Activated naive CD4-positive, alpha-beta T cell treated with anti-CD3 and anti-CD28 coated beads, Interleukin-2, amount 10 ng/mL, durations not matched to agents 7 days and 5 days (primary cell): ENCODE measurements at regions not wholly inside any gene's neighbourhood (a gene's known extent, or its start where the extent isn't known, plus 50 kb on each side); places are given as distances from the start of the nearest gene placed in this dataset.

ENCODE experiments used
- CTCF ChIA-PET: fragments of 350-600 bp; sonication (Branson Sonifier 250); formaldehyde crosslinking; loops from one replicate; lab custom pipeline; 2021; ENCODE audit warnings: antibody characterized with exemption; lab: Charles Lee
- DNase-seq: peaks from one replicate; pipeline ENCODE4 v3.0.0-alpha.2; 2020
- H3K27ac Mint-ChIP-seq: one replicate; pipeline ENCODE4 v1.8.0; 2021; ENCODE audit warnings: mild to moderate bottlenecking, moderate library complexity, mixed read lengths
- H3K27me3 Mint-ChIP-seq: one replicate; pipeline ENCODE4 v1.8.0; 2021; ENCODE audit warnings: mild to moderate bottlenecking, mixed read lengths
- H3K36me3 Mint-ChIP-seq: one replicate; pipeline ENCODE4 v1.8.0; 2021; ENCODE audit warnings: mixed read lengths
- H3K4me1 Mint-ChIP-seq: one replicate; pipeline ENCODE4 v1.8.0; 2021; ENCODE audit warnings: mixed read lengths
- H3K4me3 Mint-ChIP-seq: one replicate; pipeline ENCODE4 v1.8.0; 2021; ENCODE audit warnings: mild to moderate bottlenecking, moderate library complexity, mixed read lengths
- H3K9me3 Mint-ChIP-seq: one replicate; pipeline ENCODE4 v1.8.0; 2021; ENCODE audit warnings: mixed read lengths

DNA sequence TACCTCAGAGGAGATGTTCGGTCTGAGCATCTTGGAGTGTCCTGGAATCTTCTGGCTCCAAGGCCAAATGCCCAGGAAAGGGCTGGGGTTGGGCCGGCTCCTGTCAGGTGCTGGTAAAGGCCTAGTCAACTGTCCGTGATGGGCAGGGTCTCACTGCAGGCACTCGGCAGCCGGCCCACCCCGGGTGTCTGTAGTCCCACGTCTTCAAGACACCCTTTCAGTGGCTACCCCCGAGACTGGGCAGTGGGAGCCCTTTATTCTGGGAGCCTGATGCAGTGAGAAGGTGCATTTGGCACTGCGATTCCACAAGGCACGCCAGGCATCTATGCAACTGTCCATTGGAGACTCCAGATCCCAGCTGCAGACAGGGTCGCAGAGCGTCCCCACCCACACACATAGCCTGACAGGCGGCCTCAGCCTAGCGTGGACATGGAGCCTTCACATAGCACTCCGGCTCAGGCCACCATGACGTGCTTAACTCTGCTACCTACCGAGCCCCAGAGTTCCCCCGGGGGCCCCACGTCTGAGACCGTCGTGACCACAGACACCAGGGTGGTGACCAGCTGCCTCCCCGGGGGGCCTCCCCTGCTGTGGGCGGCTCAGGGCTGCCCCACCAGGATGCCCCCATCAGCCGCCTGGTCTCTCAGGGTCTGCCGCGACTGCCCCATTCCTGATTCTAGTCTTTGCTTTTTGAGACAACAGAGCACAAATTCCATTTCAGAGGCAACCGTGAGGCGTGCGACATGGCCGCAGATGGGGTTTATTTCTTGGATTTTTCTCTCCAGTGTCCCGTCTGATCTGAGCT is 331.8 kb upstream of the SFSWAP start:
- Mint-ChIP-seq H3K4me3 (no peak overlapping the region), H3K36me3 (no peaks in the 10 kb centered on the region), H3K4me1 (no peaks in the 10 kb centered on the region), H3K9me3 (no peaks in the 10 kb centered on the region), H3K27ac (no peak overlapping the region), H3K27me3 (no peaks in the 10 kb centered on the region)
- CTCF ChIA-PET: no interaction called here
- no peak for DNase-seq

DNA sequence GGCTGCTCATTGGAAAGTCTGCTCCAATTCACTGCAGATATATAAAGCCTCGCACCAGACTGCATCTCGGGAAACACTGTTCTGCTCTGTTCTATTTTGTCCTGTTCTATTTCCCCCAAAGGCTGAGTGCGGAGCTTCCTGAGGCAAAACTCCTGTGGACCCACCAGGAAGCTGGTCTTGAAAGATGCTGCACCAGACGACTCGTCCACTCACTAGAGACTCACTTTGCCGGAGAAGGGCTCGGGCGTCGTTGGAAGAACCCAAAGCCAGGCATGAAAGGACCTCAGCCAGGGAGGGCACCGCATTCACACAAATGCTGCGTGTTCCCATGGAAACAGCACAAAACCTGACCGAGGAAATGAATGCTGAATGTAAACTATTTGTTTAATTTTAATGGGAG is 331.2 kb upstream of the SFSWAP start:
- H3K9me3 Mint-ChIP-seq: no peaks in the 10 kb centered on the region
- no peaks in the 10 kb centered on the region for H3K4me1 Mint-ChIP-seq
- H3K27ac Mint-ChIP-seq: no peak overlapping the region
- no peak overlapping the region for H3K4me3 Mint-ChIP-seq
- CTCF ChIA-PET: no interaction called here
- H3K27me3 Mint-ChIP-seq: no peaks in the 10 kb centered on the region
- no peaks in the 10 kb centered on the region for H3K36me3 Mint-ChIP-seq
- DNase-seq: no peak

GRCh38 chr12:131380220-131380964 is 330.5 kb upstream of the SFSWAP start:
- no peaks in the 10 kb centered on the region for H3K36me3 Mint-ChIP-seq
- H3K27me3 Mint-ChIP-seq: no peaks in the 10 kb centered on the region
- no peaks in the 10 kb centered on the region for H3K4me1 Mint-ChIP-seq
- CTCF ChIA-PET: no interaction called here
- H3K9me3 Mint-ChIP-seq: no peaks in the 10 kb centered on the region
- H3K27ac Mint-ChIP-seq: no peak overlapping the region
- no peak for DNase-seq
- H3K4me3 Mint-ChIP-seq: no peak overlapping the region

GRCh38 chr12:131380965-131381705 is 329.8 kb upstream of the SFSWAP start:
- no peaks in the 10 kb centered on the region for H3K9me3 Mint-ChIP-seq
- H3K36me3 Mint-ChIP-seq: no peaks in the 10 kb centered on the region
- no peak overlapping the region for H3K4me3 Mint-ChIP-seq

GRCh38 chr12:131381716-131382430 is 329.0 kb upstream of the SFSWAP start:
- H3K27me3 Mint-ChIP-seq: no peaks in the 10 kb centered on the region
- H3K27ac Mint-ChIP-seq: no peak overlapping the region
- no peaks in the 10 kb centered on the region for H3K4me1 Mint-ChIP-seq
- no peak for DNase-seq
- H3K9me3 Mint-ChIP-seq: no peaks in the 10 kb centered on the region
- no peak overlapping the region for H3K4me3 Mint-ChIP-seq
- H3K36me3 Mint-ChIP-seq: no peaks in the 10 kb centered on the region
- CTCF ChIA-PET: no interaction called here

More at GRCh38 chr12:131380965-131381705, 329.8 kb upstream of the SFSWAP start:
- no peaks in the 10 kb centered on the region for H3K4me1 Mint-ChIP-seq
- CTCF ChIA-PET: no interaction called here
- no peak for DNase-seq
- no peaks in the 10 kb centered on the region for H3K27me3 Mint-ChIP-seq
- no peak overlapping the region for H3K27ac Mint-ChIP-seq

- Mint-ChIP-seq H3K27ac (peak overlapping the region; percentile 14), H3K4me1 (no peaks in the 10 kb centered on the region), H3K4me3 (no peak overlapping the region), H3K27me3 (no peaks in the 10 kb centered on the region), H3K9me3 (no peaks in the 10 kb centered on the region), H3K36me3 (no peaks in the 10 kb centered on the region)
- no peak for DNase-seq
- CTCF ChIA-PET: no interaction called here
Measured at GRCh38 chr12:131383291-131383690, 327.6 kb upstream of the SFSWAP start.

DNA sequence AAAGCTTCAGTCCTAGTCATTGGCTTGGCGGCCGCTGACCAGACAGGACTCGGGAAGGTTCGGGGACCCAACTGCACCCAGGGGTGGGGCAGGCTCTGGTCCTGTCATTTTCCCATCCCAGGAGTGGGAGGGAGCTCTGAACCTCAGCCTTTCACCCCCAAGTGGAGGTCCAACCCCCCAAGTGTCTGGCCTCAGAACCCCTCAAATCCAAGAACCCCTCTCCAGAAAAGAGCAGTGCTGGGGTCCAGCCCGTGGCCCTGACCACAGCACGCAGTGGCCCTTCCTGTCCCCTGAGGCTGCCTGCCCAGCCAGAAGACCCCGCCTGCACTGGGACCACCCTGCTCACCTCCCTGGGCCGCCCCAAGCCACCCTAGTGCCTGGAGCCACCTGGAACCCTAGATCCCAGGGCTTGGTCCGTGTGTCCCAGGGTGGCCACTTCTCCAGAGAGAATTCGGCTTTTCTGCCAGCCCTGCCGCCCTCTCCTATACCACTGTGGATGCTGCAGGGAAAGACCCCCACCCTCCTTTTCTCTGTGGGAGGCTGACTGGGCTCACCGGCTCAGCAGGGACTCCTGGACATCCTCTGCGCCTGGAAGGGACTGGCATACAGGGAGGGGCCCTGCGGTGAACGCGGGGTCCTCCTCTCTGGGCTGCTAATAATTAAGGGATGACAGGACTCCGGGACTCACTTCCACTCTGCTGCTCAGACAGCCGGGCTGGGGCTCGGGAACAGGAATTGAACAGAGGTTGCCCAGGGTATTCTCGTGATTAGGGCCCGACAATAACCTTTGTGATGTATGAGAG is 326.9 kb upstream of the SFSWAP start:
- H3K9me3 Mint-ChIP-seq: no peaks in the 10 kb centered on the region
- H3K27ac Mint-ChIP-seq: no peak overlapping the region
- no peaks in the 10 kb centered on the region for H3K27me3 Mint-ChIP-seq
- DNase-seq: no peak
- H3K4me1 Mint-ChIP-seq: no peaks in the 10 kb centered on the region
- H3K36me3 Mint-ChIP-seq: no peaks in the 10 kb centered on the region
- CTCF ChIA-PET: no interaction called here
- no peak overlapping the region for H3K4me3 Mint-ChIP-seq

- Mint-ChIP-seq H3K27me3 (no peaks in the 10 kb centered on the region), H3K9me3 (no peaks in the 10 kb centered on the region), H3K27ac (no peak overlapping the region), H3K4me1 (no peaks in the 10 kb centered on the region), H3K36me3 (no peaks in the 10 kb centered on the region), H3K4me3 (no peak overlapping the region)
- CTCF ChIA-PET: no interaction called here
- DNase-seq: no peak
Measured at GRCh38 chr12:131384544-131384855, 326.4 kb upstream of the SFSWAP start.

GRCh38 chr12:131385313-131386166 is 325.4 kb upstream of the SFSWAP start:
- H3K4me1 Mint-ChIP-seq: no peaks in the 10 kb centered on the region
- H3K9me3 Mint-ChIP-seq: no peaks in the 10 kb centered on the region
- CTCF ChIA-PET: no interaction called here
- DNase-seq: no peak
- no peak overlapping the region for H3K4me3 Mint-ChIP-seq
- H3K36me3 Mint-ChIP-seq: no peaks in the 10 kb centered on the region
- H3K27me3 Mint-ChIP-seq: no peaks in the 10 kb centered on the region
- no peak overlapping the region for H3K27ac Mint-ChIP-seq

GRCh38 chr12:131386167-131386521 is 324.7 kb upstream of the SFSWAP start:
- Mint-ChIP-seq H3K4me1 (no peaks in the 10 kb centered on the region), H3K4me3 (no peak overlapping the region), H3K9me3 (no peaks in the 10 kb centered on the region), H3K27me3 (no peaks in the 10 kb centered on the region), H3K36me3 (no peaks in the 10 kb centered on the region), H3K27ac (no peak overlapping the region)
- DNase-seq: no peak
- CTCF ChIA-PET: no interaction called here

- Mint-ChIP-seq H3K36me3 (no peaks in the 10 kb centered on the region), H3K4me1 (no peaks in the 10 kb centered on the region), H3K9me3 (no peaks in the 10 kb centered on the region), H3K4me3 (no peak overlapping the region), H3K27ac (no peak overlapping the region), H3K27me3 (no peaks in the 10 kb centered on the region)
- CTCF ChIA-PET: no interaction called here
- no peak for DNase-seq
Measured at GRCh38 chr12:131386781-131387180, 324.1 kb upstream of the SFSWAP start.

DNA sequence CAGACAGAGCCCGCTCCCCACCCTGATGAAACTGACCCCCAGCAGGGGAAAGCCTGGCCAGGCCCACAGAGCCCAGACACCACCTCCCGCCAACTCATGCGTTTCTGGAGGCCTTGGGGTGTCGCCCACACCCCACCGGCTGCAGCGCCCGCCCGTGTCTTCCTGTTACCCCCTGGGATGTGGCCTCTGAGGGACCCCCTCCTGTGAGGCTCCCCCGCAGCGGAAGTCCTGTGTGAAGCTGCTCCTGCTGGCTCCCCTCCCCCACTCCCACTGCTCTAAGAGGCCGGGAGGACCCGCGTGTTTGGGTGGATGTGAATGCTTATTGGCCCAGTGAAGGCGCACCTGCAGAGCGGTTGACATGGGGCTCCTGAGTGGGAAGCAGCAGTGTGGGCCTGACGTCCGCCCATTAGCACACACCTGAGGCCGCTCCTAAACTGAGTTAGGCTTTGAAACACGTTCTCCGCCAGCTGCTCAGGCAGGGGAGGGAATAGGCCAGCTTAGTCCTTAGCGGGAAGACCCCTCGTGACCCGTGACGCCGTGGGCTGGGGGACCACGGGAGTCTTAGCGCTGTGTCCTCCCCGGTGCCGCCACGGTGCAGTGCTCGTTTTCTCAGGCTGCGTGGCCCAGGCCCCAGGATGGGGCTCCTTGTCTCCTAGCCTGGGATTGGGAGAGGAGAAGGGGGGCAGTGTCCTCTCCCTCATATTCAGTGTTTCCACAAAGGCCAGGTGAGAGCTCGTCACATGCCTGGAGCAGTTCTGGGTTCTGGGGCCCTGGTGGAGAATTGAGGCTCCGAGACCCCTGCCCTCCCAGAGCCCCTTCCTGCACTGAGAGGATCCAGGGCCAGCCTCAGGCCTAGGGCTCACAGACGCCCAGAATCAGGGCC is 323.4 kb upstream of the SFSWAP start:
- Mint-ChIP-seq H3K9me3 (no peaks in the 10 kb centered on the region), H3K27ac (no peak overlapping the region), H3K4me1 (no peaks in the 10 kb centered on the region), H3K4me3 (no peak overlapping the region), H3K36me3 (no peaks in the 10 kb centered on the region), H3K27me3 (no peaks in the 10 kb centered on the region)
- no peak for DNase-seq
- CTCF ChIA-PET: no interaction called here
